Stimulated activated CD8-positive, alpha-beta memory T cell treated with anti-CD3 and anti-CD28 coated beads, Interleukin-15, amount 100 ng/mL, for 1 hour (primary cell): ENCODE measurements at regions not wholly inside any gene's neighbourhood (a gene's known extent, or its start where the extent isn't known, plus 50 kb on each side); places are given as distances from the start of the nearest gene placed in this dataset.

Source experiments
- DNase-seq: peaks from one replicate; pipeline ENCODE4 v3.0.0-alpha.2; 2020; ENCODE audit warnings: low read depth

DNA sequence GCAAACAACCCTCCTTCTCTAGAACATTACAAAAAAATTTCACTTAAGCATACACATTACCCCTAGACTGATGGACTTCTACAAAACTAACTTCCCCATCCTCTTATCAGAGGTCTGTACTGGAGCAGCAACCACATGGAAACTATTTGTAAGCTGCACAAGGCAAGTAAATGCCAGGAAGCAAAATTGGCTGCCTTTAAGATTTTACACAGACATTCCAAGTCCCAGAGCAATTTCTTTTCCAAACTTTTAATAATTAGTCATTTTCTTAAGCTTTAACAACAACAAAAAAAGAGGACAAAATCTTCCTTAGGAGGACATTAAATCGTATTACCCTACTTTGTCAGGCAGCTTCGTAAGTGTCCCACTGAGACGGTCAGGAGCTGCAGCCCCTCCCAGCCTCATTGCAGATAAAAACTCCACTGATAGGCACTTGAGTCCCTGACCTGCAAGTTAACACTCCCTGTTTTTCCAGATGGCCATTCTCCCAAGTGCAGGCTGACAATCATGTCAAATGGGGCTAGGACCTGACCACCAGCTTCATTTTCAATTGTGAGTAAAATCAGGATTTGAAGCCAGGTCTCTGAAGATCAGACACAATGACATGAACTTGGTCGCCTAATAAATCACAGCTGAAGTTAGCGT lies 680.1 kb downstream of the DIAPH3 start:
- no peak for DNase-seq

DNA sequence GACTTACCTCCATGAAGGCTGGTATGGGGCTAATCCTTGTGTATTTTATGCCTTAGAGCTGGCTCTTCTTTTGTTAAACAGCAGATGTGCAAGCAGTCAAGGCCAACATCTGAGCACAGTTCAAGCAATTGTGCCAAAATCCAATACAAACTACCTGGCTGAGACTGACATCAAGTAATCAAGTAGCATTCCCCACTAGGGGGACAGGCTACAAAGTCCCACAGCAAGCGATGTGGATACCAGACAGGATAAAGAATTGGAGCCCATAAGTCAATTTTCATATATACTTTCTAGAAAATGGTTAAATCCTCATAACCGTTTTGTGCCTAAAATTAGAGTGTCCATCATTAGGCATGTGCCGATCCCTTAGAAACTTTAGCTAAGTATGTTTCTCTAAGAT lies 675.8 kb downstream of the DIAPH3 start:
- no peak for DNase-seq

DNA sequence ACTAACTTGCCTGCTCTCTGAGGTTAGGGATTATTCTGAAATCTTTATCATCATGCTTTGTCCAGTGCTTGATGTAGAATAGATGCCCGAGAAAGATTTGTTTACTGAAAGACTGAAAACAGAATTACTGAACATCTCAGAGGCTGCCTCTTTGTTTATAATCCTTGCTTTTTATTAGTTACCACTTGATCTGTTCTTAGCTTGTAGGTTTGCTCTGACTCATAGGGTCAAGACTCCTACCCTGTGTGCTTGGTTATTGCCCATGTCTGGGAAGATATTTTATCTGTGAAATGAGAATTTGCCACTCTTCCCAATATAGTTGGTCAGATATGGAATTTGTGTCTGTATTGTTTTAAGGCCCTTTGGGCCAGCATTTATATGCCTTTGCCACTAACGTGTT lies 675.3 kb downstream of the DIAPH3 start:
- no peak for DNase-seq

DNA sequence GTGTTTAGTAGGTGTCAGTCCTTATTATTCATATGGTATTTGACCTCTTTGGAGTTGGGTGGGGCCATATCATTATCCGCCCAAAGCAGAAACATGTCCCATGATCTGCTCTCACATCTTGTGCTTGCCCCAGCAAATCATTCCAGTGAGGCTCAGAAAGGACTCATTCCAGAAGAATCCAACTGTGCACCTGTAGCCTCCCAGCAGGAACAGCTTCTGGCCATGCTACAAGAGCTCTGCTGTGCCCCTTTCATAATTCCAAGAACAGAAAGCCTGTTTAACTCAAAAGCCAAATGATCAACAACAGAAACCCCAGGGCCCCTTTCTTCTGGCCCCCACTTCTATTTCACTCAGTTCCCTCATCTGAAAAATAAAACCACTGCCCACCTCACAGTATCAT lies 673.1 kb downstream of the DIAPH3 start:
- no peak for DNase-seq

DNA sequence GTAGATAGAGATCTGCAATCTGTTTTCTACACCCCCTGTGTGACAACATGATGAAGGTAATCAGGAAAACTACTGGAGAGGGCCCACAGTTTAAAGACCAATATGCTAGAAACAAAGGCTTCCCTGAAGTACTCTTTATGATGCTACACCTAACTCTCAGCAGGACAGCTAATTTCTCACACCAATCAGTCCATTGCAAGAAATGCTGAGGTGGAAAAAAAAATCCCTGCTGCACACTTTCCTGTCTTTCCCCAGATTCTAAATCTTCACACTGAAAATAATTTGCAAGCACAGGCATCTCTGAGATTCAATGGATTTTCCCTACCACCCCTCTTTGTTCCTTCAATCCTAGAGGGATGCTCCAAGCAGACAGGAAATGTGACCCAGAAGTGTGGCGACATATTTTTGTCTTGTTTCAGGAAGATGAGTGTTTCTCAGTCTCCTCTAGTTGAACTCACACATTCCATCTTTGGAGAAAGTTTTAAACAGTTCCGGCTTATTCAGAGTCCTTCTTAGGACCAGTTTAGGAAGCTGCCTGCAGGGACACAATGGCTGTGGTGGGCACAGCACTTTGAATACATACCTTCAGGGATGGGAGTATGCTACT lies 671.6 kb downstream of the DIAPH3 start:
- DNase-seq = no peak

DNA sequence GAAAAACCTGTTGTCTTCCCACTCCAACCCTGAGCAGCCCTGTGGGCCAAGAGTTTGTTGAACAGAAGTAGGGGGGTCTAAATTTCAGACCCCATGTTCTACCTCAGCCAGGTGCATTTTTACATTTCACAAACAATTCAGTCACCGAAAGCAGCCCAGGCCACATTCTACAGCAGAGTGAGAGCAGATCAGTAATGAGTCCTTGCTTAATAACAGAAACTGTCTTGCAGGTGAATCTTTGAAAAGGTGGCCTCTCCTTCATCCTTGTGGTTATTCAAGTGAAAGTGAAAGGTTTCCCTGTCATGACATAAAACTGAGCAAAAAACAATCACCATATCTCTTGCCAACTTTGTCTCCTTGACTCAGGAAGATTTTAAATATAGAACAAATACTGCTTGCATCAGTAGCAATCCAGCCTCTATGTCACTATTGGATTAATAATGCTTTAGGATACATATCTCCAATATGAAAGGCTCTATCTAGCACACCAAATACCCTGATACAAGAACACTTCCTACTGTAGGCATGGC lies 670.2 kb downstream of the DIAPH3 start:
- DNase-seq = no peak

DNA sequence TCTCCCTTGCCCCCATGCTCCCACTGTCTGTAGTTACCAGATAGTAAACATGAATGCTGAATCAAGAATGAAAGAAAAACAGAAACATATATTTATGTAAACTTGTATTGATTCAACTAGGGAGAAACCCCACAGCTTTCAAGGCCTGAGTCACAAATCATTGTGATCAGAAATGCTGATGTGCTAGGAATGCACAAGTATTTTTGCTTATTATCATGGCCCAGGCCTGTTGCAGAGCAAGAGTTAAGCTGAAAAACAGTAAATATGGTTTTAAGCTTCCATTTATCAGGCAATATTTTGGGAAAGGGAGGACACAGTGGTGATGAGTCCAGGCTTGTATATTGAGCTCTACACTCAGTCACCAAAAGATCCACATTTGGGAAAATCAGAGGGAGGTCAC lies 669.6 kb downstream of the DIAPH3 start:
- no peak for DNase-seq

DNA sequence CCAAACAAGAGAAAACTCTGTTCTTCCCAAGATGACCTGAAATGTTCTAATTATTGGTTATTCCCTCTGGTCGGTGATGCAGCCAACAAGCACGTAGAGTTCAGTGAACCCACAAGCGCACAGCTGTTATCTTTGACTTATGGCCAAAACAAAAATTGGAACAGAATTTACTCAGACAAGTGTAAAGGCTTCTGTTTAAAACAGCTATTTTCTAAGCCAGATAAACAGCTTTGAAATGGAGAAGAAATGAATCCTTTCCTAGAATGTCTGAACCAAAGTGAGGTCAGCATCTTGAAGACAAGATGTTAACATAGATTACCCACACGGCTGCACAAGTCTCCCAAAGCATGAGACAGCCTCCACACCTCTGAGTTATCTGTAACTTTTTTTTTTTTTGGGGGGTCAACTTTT lies 669.2 kb downstream of the DIAPH3 start:
- no peak for DNase-seq

DNA sequence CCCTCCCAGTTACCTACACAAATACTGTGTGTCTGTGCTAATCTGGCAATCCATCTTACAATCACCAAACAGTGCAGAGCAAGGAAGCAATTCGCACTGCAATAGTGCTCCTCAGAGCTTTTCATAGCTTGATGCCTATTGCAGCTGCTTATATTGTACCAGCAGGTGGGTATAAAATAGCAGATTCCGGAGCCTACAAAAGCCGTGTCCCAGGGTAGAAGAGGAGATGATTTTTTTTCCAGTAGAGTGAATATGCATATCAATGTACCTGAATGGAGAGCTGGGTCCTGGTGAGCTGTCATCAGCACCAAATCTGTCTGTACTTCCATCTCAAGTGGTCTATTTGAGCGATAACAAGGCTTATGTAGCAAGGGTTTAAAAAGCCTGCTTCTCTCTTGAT lies 668.4 kb downstream of the DIAPH3 start:
- DNase-seq = no peak

DNA sequence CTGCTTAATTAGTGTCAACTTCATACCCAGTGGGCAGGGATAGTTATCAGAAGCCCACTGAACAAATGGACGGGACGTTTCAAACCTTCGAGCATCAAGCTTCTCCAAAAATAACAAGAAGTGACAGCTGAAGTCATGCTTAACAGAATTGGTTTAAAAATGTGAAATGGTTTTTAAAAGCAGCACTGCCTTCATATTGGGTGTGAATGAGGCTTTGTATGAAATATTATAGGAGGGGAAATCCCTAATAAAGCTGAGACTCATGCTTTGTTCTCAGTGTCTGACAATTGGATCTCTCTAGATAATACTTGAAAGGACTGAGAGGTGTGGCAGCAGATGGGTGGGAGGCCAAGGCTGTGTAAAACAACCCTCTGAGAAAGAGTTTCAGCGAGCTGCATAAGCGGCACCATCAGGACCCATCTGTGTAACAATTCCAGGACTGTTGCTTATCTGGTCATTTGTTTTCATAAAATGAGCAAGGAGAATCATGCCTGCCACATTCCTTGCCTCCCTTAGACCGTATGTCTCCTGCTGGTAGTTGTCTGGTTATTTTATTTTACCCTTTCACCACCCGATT lies 667.7 kb downstream of the DIAPH3 start:
- no peak for DNase-seq

DNA sequence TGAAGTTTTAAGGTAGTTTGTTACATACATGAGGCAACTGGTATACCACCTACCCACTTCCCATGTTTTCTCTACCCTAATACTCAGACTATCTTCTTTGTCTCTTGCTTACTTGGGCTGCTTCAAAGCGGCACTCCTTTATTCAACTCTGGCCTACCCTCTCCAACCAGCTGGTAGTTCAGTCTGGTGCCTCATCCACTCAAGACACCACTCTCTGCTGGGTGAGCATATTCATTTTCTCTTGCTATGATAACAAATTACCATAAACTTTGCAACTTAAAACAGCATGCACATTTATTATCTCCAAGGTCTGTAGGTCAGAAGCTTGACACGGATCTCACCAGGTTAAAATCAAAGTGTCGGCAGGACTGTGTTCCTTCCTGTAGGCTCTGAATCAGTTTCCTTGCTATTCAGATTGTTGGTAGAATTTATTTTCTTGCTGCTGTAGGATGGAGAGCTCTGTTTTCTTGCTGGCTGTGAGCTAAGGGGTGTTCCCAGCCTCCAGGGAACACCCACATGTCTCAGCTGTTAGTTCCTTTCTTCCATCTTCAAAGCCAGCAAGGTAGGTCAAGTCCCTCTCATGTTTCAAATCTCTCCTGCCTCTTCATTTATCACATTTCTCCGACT lies 666.0 kb downstream of the DIAPH3 start:
- DNase-seq = no peak

DNA sequence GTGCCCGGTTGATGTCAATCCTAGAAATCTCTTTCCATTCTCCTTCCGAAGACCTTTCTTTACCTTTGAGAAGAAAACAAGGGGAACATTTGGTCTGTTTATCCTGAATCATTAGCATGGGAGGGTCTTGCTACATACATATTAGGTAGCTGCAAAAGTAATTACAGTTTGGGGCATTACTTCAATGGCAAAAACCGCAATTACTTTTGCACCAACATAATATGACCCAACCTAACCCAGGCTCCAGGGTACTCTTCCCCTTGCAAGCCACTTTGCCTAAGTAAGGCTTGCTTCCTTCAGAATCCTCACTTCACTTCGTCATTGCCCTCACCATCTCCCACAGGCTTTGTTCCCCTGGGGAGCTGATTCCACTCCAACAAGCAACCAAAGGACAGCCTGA lies 662.7 kb downstream of the DIAPH3 start:
- DNase-seq = no peak

DNA sequence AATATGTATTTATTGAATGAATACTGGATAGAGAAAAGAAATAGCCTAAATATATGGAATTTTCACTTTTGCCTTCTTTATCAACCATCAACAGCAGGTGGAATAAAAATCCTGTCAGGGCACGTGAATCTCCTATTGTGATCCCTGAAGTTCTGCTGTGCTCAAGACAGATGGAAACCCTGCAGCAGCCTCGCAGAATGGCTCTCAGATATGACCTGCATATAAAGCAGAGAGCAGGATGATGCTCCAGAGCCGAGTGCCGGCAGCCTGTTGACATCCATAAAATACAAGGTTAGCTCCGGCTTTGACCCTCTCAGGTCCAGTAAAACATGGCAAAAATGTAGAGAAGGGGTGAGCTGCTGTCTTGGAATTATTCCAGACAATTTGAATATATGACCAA lies 659.3 kb downstream of the DIAPH3 start:
- no peak for DNase-seq

DNA sequence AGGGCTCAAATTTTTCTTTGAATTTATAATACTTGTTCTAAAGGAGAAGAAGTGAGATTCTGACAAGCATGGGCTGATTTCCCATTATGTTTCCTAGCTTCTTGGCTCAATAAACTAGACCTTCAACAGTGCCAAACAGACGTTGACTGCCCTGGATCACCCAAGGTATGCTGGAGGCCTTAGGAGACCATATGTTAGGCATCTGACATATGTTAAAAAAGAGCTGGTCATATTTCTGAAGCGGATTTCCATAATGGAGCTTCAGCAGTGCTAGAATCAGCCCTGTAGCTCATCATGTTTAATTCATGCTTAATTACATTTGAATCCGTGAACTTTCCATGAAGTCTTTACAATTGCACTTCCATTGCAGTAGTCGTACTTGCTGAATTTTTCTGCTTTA lies 653.3 kb downstream of the DIAPH3 start:
- DNase-seq = no peak

DNA sequence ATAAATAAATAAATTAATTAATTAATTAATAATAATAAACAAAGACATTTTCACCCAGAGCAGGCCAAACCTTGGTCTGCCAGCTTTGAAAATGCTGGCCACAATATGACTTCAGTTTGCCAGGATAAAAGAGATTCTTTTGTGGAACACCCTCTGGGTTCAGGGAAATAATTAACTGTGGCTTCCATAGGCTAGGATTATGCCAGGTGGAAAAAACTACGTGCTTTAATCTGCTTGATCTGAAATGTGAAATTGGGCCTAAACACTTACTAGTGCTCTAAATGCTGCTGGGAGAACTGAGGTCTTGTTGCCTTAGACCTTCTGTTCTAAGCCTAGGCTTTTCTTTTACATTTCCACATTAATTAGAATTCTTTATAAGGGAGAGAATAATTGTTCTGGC lies 650.0 kb downstream of the DIAPH3 start:
- no peak for DNase-seq

DNA sequence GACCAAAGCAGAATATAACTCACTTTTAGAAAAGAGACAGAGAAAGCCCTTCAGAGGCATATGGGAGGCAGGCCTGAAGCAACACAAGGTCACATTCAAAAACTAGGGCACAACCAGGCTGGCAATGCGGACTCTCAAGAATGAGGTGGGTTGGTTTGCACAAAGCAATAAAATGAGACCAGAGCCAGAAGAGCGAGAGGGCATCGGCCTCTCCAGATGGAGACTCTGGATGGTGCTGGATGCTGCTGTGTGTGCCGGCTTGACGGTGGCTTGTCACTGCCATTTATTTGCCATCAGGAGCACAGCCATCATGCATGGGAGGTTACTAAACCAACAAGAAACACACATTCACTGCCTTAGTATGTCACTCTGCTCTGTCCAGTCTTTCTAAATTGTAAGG lies 649.4 kb downstream of the DIAPH3 start:
- no peak for DNase-seq

DNA sequence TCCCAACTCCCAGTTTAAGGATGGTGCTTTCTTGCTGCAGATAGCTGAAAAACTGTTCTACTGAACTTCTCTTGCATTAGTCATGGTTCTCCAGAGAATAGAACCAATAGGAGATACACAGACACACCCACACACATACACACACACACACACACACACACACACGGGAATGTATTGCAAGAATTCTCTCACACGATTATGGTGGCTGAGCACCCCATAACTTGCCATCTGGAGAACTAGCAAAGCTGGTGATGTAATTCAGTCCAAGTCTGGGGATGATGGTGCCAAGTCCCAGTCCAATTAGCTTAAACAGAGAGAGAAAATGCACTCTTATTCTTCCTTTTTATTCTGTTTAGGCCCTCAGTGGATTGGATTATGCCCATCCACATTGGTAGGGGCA lies 643.9 kb downstream of the DIAPH3 start:
- no peak for DNase-seq

DNA sequence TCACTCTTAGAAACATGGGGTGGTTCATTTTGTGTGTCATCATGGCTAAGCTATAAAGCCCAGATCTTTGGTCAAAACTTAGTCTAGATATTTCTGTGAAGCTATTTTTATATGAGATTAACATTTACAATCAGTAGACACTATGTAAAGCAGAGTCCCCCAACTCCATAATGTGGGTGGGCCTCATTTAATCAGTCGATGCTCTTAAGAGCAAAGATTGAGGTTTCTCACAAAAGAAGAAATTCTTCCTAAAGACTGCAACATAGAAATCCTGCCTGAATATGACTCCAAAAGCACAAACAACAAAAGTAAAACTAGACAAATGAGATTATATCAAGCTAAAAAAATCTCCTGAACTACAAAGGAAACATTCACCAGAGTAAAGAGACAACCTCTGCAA lies 642.2 kb downstream of the DIAPH3 start:
- DNase-seq = no peak

DNA sequence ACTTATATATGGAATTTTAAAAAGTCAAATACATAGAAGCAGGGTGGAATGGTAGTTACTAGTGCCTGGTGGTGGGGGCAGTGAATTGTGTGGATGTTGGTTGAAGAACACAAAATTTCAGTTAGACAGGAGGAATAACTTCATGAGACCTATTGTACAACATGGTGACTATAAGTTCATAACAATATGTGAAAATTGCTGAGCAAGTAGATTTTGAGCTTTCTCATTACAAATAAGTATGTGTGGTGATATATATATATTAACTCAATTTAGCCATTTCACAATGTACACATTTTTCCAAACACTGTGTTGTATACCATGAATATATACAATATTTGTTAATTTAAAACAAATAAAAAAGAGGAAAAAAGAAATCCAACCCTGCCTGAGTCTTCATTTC lies 641.1 kb downstream of the DIAPH3 start:
- no peak for DNase-seq

DNA sequence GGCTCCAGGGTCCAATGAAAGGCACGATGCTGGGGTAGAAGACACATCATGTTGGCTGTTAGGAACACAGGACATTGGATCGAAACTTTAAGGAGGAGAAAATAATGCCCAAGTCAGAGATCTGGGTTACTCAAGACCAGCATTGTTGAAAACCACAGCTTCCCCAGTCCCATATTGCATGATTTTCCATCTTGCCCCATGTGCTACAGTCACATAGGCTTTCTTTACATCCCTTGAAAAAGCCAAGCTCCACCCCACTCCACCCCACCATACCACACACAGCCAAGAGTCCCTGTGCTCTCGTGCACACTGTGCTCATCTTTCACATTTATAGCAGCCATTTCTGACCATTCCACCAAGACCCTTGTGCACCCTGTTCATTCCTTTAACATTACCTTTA lies 636.2 kb downstream of the DIAPH3 start:
- DNase-seq = no peak

DNA sequence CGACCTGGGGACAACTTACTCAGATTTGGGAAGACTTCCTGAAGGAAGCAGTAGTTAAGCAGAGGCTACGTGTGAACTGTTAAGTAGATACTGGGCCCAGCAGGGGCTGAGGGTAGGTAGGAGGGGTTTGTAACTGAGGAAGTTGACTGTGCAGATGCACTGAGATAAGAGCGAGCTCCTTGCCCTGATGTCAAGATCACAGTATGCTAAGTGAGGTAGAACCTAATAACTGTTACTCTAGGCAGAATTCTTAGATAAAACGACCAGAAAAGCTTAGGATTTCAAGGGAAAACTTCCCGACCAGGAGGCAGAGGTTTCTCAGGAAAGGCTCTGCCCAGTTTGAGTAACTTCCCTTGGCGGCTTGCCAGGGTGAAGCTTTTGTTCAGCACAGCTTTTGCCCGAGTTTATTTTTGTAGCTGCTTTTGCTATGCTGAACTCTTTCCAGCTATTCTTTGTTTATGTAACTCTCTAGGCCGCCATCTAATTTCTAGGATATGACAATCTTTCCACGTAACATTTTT lies 632.1 kb downstream of the DIAPH3 start:
- no peak for DNase-seq

DNA sequence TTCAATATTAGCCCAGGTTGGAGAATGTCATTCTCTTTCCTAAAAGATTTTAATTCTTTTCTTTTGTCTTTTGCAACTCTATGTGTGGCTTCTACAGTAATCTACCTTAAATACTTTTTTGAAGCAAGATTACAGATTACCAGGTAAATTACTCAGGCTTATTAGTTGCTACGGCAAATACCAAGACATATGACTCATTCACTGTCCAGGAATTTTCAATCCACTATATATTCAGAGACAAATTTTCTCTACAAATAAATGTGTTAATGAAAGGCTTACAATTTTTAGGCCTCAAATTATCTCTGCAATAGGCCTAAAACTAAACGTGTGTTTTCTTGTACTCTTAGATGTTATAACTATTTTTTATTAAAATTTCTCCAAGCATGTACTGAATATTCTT lies 631.3 kb downstream of the DIAPH3 start:
- no peak for DNase-seq
